ENCODE measurements at regions not wholly inside any gene's neighbourhood (a gene's known extent, or its start where the extent isn't known, plus 50 kb on each side); places are given as distances from the start of the nearest gene placed in this dataset.
"Not testable (repeated sequence)": the region's sequence is repeated elsewhere in the genome, so short reads cannot be mapped to it uniquely, and the experiment has no call there.

DNA sequence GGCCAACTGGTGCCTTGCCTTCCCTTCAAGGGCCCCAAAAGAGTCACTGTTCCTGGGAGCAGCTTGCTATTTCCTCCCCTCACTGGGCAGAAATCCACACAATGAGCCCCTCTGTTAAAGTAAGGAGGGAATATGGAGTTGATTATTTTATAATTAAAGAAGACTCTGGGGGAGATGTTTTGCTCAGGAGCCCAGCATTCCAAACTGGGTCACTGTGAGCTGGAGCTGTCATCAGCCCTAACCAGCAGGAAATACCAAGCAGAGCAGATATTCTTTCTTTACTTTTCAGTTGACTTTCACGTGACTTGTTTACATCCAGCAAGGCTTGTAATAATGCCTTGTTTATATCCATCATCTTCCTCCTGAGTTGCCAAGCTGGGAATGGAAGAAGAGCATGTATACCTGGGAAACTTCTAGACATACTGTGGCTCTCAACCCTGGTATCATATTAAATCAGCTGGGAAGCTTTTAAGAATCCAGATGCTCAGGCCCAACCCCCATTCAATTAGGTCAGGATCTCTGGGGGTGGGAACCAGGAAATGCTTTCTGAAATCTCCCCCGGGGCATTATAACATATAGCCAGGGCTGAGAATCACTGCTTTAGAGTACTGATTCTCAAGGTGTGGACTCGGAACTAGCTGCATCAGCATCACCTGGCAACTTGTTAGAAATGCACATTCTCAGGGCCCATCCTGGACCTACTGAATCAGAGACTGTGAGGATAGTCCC lies 175.6 kb upstream of the MYLIP start:
- no peak for DNase-seq

DNA sequence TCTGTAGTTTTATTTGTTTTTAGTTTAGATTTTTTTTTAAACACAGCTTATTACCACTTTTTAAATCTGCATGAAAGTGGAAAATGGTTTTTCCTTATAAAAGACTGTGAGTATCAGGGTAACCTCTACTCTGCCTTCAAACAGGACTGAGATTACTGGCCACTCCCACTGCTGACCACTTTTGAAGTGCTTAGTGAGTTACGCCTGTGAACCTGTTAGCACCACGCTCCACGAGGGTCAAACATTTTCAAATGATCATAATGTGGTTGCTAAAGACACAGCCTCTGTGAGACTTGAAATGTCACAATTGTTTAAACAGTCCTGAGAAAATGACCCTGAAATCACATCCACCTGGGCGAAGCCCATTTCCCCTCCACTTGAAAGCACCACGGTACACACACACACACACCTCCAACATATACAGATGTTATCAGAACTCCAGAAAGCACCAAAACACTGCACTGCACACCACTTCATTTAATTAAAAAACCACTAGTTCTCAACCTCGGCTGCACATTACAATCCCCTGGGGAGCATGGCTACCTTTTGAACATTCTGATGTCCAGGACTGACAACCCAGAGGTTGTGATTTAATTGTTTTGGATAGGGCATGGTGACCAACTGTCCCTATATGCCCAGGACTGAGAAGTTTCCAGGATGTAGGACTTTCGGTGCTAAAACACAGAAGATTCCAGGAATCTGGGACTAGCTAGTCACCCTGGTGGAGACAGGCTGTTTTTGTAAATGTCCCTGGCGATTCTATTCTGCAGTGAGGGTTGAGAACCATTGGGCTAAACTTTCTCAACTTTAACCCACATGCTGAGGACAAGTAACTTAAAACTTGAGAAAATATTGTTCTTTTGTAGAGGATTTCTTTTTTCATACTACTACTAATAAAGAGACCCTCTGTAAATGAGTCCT lies 176.4 kb upstream of the MYLIP start:
- DNase-seq: no peak

DNA sequence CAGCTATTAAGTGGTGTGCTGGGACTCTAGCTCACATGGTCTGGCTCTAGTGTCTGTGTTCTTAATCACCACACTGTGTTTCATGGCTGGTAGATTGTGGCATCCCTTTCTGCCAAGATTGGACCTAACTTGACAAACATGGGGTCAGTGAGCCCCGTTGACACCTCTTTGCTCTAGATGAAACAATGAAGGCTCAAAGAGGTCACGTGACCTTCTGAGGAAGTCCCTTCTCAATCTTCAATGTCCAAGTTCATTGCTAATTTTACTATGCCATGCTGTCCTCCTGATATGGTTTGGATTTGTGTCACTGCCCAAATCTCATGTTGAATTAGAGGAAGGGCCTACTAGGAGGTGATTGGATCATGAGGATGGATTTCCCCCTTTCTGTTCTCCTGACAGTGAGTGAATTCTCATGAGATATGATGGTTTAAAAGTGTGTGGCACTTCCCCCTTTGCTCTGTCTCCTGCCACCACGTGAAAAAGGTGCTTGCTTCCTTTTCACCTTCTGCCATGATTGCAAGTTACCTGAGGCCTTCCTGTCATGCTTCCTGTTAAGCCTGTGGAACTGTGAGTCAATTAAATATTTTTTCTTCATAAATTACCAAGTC lies 177.8 kb upstream of the MYLIP start:
- no peak for DNase-seq

DNA sequence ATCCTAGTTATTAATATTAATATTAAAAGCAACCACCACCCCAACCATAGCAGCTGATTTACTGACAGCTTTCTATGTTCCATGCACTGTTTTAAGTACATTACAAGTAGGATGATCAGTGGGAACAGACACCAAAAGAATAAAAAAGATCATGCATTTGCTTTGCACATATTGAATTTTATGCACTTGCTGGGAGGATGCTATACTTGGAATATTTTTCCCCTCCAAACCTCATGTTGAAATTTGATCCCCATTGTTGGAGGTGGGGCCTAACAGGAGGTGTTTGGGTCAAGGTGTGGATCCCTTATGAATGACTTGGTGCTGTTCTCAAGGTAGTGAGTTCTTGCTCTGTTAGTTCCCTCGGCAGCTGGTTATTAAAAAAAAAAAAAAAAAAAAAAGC lies 178.9 kb upstream of the MYLIP start:
- DNase-seq: no peak

DNA sequence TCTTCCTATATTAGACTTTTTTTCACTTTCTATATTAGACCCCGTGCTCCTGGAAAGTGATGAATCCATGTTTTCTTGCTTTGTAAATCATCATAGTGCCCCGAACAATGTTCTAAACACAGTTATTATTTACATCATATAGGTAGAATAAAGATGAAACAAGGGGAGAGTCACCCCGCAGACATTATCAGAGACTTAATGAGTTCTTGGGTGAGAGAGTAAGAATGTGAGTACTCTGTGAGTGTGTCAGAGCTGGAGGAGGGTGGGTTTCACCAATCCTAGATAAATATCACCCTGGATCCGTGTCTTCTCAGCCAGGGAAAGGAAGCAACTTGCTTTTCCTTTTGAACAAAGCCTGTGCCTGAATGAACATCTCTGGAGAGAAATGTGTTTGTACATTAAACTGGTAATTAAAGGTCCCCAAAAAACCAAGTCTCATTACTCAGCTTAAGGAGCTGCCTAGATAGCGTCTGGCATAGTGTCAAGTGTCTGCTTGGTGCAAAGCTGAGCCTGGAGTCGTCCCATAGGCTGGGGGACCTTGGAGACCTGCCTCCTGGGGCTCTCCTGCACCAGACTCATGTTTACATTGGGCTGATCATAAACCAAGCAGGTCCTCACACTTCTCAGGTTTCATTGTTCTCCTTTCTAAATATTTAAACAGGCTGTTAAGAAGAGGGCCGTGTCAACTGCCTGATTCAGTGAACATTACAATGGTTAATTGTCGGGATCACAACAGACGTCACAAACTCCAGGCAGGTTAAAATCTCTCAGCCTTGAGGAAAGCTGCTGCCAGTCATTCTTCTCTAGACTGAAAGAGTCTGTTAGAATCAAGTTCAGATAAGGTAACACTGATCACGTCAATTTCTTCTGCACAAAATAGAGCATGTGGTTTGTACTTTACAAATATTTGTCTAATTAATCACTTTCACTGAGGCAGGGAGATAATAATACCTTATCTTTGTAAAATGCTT lies 179.7 kb upstream of the MYLIP start:
- no peak for DNase-seq

DNA sequence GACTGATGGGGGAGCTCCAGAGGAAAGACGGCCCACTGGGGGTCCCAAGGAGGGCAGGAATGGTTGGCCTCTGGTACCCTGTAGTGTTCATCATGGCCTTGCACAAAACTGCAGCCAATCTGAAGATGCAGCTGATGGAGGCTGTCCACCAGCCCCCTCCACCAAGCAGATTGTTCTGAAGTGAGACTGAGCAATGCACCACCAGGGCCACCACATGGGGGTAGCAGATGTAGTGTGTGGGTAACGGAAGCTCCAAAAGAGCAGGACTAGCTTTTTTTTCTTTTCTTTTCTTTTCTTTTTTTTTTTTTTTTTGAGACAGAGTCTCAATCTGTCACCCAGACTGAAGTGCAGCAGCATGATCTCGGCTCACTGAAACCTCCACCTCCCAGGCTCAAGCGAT lies 181.0 kb upstream of the MYLIP start:
- DNase-seq: no peak

DNA sequence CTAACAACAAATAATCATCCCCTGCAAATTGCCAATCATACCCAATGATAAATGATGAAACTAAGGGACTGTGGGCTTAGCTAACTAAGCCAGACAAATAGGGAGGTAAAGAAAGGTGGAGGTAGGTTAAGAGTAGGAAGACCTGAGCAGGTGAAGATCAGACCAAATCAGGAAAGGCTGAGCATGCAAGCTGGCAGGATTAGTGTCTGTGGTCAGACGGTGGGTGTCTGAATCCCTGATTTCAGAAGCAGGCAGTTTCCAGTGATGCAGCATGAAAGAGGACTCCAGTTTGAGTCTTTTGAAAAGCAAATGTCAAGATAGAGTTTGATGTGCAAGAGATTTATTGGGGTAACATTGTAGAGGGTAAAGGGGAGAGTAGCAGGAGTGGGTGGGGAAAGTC lies 181.4 kb upstream of the MYLIP start:
- DNase-seq: no peak

DNA sequence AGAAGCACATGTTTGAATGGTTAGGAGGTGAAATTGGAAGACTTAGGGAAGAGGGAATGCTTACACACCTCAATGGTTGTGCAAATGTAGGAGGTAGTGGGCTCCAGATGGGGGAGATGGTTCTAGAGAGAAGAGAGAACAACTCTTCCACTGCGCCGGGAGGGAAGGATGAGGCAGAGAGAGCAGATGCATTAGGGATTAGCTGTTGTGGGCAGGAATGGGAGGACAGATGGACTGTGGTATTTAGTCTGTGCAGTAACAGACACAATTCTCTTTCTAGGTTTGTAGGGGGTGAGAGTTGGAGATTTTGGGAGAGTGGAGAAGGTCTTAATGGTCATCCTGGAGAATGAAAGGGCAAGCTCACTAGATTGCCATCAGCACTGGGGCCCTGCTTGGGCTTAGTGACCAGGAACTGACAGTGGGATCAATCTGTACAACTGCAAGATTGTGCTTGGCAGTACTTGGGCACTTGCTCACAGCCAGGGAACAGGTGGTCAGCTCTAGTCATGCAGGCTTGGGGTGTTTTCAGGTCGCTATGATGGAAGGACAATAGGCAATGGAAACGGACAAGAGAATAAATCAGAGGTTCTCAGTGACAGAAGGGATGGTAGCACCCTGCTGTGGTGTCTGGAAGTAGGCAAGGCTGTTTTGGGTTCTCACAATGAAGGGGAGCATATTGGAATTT lies 182.0 kb upstream of the MYLIP start:
- no peak for DNase-seq

DNA sequence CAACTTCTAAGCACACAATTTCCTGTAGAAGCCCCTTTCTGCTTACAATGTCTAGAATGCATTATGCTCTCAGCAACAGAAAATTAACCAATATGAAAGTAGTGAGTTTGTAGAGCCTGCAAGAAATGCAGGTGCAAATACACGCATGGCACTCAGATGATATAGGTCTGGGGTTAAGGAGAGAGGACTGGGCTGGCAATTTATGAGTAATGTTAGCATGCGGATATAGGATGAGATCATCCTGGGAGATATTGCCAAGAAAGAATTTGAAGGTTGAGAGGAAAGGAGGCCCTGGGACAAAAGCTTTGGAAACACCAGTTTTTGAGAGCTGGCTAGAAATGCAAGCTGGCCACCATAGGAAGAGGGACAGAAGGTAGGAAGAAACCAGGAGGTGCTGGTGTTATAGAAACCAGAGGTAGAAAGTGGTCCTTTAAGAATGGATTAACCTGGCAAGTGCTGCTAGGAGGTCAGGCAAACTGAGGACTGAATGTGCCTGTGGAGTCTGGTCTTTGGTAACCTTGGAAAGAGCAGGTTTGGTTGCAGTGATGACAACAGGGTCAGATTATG lies 183.2 kb upstream of the MYLIP start:
- DNase-seq: peak; percentile 64

DNA sequence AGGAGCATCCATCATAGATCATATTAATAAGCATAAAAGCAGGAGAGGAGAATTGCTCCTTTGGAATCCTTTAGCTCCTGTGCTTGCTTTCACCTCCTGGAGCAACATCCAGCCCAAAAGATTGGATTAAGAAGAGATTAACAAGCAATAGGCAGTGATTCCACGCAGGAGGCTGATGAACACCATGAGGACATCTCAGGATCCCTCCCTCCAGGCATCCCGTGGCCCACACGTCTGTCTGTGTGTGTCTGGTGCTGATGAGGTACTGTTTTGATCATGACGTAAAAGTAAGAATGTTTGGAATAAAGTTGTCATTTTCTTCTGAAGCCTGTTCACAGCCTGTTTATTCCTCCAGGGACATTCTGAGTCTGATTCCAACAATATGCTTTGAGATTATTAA lies 185.5 kb upstream of the MYLIP start:
- DNase-seq: no peak

DNA sequence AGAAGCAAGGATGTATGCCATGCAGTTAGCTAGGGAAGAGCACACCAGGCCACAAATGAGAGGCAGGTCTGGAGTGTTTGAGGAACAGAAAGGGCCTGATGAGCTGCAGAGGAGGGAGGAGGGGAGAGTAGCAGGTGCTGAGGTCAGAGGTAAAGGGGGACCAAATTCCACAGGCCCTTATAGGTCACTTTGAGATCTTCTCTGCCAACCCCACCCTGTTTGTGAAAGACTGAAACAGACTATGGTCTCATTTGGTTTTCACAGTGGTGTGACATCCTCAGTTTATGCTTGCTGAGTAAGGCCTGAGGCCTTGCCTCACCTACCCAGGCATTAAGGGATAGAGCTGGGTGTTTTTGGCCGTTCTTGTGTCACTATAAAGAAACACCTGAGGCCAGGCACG lies 187.7 kb upstream of the MYLIP start:
- no peak for DNase-seq

DNA sequence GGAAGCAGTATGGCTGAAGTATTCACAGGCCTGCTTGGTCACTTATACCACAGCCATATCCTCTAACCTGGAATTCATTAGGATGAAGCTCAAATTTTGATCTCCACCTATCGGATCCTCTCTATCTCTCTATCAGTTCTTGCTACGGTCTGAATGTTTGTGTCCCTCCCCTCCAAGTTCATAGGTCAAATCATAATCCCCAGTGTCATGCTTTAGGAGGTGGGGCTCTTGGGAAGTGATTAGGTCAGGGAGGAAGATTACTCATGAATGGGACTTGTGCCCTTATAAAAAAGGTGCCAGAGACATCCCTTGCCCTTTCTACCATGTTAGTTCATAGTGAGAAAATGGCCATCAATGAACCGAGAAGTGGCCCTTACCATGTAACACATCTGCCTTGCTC lies 190.8 kb upstream of the MYLIP start:
- no peak for DNase-seq

DNA sequence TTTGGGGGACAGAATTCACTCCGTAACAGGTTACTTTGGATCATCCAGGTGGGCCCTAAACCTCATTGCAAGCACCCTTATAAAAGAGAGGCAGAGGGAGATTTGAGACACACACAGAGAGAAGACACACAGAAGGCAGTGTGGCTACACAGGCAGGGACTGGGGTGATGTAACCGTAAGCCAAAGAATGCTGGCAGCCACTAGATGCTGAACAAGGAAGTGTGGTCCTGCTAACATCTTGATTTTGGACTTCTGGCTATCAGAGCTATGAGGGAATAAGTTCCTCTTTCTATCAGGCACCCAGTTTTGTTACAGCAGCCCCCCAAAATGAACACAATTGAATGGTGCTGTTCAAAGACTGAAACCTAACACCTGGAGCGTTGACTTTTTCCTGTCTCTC lies 191.3 kb upstream of the MYLIP start:
- no peak for DNase-seq

DNA sequence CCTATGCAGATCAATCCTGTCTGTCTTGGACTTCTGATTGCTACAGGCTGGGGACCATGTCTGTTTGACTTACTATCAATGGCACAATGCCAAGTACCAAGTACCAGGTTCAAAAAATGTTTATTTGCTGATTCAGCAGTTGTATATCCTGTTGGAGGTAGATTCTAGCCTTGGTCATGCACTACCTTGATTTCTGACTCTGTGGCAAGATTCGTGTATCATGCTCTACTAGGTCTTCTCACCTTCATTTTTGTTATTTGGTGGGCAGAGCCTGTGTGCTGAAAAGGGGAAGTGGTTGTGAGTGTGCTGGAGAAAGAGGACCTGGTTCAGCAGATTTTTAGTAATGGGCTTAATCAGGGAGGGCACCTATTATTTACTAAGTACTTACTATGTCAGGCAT lies 192.4 kb upstream of the MYLIP start:
- no peak for DNase-seq

DNA sequence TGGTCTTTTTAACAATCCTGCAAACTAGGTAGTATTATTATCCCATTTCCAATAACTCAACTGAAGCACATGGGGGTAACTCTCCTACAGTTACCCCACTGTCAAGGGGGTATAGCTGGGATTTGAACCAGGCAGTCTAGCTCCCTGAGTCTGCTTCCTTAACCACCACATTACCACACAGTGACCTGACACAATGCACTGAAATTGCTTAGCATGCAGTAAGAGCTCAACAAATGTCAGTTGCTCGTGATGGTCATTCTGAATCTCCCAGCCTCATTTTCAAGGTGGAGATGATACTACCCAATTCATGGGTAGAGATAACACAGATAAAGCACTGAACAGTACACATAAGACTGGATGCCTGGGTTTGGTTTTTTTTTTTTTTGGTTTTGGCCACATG lies 193.2 kb upstream of the MYLIP start:
- DNase-seq: no peak

DNA sequence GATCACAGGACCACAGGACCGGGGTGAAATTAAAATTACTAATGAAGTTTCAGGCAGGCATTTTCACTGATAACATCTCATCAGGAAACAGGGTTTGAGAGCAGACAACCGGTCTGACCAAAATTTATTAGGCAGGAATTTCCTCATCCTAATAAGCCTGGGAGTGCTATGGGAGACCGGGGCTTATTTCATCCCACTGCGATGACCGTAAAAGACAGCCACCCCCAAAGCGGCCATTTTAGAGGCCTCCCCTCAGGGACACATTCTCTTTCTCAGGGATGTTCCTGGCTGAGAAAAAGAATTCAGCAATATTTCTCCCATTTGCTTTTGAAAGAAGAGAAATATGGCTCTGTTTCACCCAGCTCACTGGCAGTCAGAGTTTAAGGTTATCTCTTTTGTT lies 197.2 kb upstream of the MYLIP start:
- not testable (repeated sequence) for DNase-seq

DNA sequence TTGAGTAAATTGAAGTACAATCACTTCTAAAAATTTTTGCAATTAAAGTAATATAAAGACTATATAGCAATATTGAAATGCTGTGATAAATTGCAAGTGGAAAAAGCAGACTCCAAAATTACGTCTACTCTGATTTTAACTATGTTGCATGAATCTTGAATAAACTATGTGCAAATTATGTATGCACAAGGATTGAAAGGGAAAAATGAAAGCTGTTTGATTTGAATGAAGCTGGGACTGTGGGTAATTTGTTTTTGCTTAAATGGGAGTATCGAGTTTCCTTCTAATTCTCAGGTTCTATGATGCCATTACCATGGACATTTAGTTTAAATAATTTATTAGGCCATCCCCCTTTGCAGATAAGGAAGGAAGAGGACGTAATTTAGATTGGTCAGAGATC lies 198.7 kb upstream of the MYLIP start:
- DNase-seq: no peak

DNA sequence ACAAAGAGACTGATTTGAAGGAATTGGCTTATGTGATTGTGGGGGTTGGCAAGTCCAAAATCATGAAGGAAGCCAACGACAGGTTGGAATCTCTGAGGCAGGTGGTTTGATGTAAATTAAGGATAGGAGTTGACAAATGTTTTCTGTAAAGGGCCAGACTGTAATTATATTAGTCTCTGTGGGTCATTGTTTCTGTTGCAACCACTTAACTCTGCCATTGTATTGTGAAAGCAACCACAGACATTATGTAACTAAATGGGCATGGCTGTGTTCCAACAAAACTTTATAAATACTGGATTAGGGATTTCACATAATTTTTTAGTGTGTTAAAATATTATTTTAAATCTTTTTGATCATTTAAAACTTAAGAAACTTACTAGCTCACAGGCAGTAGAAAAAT lies 199.2 kb upstream of the MYLIP start:
- no peak for DNase-seq

DNA sequence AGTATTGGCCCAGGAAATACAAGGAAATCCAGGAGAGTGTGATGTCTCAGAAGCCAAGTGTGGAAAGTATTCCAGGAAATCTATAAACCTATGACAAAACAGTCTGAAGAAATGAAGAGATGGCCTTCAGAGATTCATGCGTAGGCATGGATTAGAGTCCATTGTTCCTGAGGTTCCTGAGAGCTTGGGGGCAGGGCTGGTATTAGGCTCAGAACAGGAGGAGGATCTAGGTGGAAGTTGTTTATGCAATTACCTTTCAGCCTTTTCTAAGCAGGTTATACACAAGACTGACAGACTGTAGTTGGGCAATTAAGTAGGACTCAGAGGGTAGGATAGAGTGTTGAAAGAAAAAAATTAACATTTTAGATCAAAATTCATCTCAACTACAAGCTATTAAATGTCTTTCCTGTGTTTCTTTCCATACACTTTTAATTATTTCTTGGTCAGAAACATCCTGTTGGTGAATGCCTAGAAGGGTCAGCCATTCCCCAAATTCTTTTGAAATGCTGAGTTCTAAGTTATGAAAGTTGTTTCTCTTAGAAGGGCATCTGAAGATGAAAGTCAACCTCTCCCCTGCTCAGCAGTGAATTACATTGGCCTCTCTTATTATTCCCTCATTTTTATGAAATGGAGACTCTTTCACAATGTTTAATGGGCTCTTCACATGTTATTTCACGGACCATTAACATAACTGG lies 201.2 kb upstream of the MYLIP start:
- DNase-seq: no peak

DNA sequence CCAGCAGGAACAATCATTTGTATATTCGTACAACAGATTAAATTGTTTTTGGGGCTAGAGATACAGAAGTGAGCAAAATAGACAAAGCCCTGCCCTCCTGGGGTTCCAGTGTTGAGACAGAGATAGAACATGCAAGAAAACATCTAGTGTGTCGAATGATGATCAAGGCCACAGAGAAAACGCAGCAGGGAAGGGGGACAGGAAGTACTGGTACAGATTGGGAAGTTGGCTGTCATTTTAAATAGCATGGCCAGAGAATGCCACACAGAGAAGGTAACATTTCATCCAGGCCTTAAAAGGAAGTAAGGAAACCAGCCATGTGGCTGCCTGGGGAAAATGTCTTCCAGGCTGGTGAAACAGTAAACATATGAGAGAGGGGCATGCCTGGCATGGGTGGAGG lies 202.6 kb upstream of the MYLIP start:
- DNase-seq: no peak

DNA sequence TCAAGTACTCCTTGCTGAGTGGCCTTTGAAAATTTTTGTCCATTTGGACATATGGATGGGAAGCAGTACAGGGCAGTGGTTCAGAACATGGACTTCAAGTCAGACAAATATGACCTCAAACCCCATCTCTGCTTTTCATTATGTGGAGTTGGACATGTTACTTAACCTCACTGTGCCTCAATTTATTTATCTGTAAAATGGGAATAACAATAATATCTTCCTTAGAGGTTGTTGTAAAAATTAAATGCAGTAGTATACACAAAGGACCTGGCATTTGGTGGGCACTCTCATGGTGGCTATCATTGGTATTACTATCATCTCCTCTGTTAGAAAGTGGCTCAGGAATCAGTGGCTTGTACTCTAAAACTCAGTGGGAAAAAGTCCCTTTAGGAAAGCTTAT lies 204.0 kb upstream of the MYLIP start:
- no peak for DNase-seq
